ENCODE measurements at regions not wholly inside any gene's neighbourhood (a gene's known extent, or its start where the extent isn't known, plus 50 kb on each side); places are given as distances from the start of the nearest gene placed in this dataset.

DNA sequence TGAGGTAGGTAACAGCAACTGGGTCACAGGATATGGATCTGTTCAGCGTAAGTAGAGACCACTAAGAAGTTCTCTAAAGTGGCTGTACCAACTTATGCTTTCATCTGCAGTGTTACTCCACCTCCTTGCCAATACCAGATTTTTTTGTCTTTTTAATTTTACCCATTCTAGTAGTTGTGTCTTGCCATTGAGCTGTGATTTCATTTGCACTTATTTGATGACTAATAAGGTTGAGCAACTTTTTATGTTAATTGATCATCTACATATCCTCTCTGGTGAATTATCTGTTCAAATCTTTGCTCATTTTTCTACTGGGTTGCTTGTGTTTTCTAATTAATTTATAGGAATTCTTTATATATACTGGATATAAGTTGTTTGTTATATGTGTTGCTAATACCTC lies 82.9 kb downstream of the OGFRL1 start:
- 0 out of 2 replicates have a peak, but pooled peaks cover 3% of the 10 kb centered on the region for H3K27me3 ChIP-seq (ENCODE audit: low read depth, low read length)
- no peaks in the 10 kb centered on the region for H4K20me1 ChIP-seq (ENCODE audit: insufficient read depth, low read length)
- peaks cover 15% of the 10 kb centered on the region for H3K4me1 ChIP-seq (ENCODE audit: low read length)
- H3K9me3 ChIP-seq (ENCODE audit: insufficient read depth, low read length), result no peaks in the 10 kb centered on the region
- H3K9ac ChIP-seq (ENCODE audit: low read length), result no peak overlapping the region
- H3K4me2 ChIP-seq (ENCODE audit: low read length), result no peak overlapping the region
- no peaks in the 10 kb centered on the region for H3K36me3 ChIP-seq (replicated peaks; ENCODE audit: low read depth, low read length)
- no peak overlapping the region for H3K27ac ChIP-seq (ENCODE audit: low read length)
- no peak for TF ChIP-seq EZH2phosphoT487 (IDR thresholded peaks at IDR 0.05; ENCODE audit: low read depth)
- TF ChIP-seq, protein P1, sequence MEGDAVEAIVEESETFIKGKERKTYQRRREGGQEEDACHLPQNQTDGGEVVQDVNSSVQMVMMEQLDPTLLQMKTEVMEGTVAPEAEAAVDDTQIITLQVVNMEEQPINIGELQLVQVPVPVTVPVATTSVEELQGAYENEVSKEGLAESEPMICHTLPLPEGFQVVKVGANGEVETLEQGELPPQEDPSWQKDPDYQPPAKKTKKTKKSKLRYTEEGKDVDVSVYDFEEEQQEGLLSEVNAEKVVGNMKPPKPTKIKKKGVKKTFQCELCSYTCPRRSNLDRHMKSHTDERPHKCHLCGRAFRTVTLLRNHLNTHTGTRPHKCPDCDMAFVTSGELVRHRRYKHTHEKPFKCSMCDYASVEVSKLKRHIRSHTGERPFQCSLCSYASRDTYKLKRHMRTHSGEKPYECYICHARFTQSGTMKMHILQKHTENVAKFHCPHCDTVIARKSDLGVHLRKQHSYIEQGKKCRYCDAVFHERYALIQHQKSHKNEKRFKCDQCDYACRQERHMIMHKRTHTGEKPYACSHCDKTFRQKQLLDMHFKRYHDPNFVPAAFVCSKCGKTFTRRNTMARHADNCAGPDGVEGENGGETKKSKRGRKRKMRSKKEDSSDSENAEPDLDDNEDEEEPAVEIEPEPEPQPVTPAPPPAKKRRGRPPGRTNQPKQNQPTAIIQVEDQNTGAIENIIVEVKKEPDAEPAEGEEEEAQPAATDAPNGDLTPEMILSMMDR (IDR thresholded peaks at IDR 0.05; ENCODE audit: low read depth, low read length), result no peak
- no peak overlapping the region for H3K4me3 ChIP-seq (ENCODE audit: low read length)
- H3K79me2 ChIP-seq (ENCODE audit: low read length), result no peaks in the 10 kb centered on the region
- no peak overlapping the region for H2AFZ ChIP-seq (ENCODE audit: low read depth, low read length)

DNA sequence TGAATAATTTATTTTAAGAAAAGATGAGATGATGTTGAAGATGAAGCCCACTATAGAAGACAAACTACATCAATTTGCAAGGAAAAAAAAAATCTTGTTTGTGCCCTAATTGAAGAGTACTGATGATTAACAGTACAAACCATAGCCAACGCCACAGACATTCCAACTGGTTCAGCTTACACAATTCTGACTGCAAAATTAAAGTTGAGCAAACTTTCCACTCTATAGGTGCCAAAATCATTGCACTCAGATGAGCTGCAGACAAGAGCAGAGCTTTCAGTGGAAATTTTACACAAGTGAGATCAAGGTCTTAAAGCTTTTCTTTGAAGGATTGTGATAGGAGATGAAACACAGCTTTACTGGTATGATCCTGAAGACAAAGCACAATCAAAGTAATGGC lies 85.3 kb downstream of the OGFRL1 start:
- no peak overlapping the region for H3K9ac ChIP-seq (ENCODE audit: low read length)
- no peaks in the 10 kb centered on the region for H3K36me3 ChIP-seq (replicated peaks; ENCODE audit: low read depth, low read length)
- H3K27ac ChIP-seq (ENCODE audit: low read length), result no peak overlapping the region
- H3K4me1 ChIP-seq (ENCODE audit: low read length), result no peaks in the 10 kb centered on the region
- no peak overlapping the region for H3K4me3 ChIP-seq (ENCODE audit: low read length)
- TF ChIP-seq EZH2phosphoT487 (IDR thresholded peaks at IDR 0.05; ENCODE audit: low read depth), result no peak
- TF ChIP-seq, protein P1 (IDR thresholded peaks at IDR 0.05; ENCODE audit: low read depth, low read length), result no peak
- no peak overlapping the region for H2AFZ ChIP-seq (ENCODE audit: low read depth, low read length)
- H4K20me1 ChIP-seq (ENCODE audit: insufficient read depth, low read length), result no peaks in the 10 kb centered on the region
- H3K79me2 ChIP-seq (ENCODE audit: low read length), result no peaks in the 10 kb centered on the region
- no peaks in the 10 kb centered on the region for H3K9me3 ChIP-seq (ENCODE audit: insufficient read depth, low read length)
- 0 out of 2 replicates have a peak, but pooled peaks cover 3% of the 10 kb centered on the region for H3K27me3 ChIP-seq (ENCODE audit: low read depth, low read length)
- H3K4me2 ChIP-seq (ENCODE audit: low read length), result no peak overlapping the region

DNA sequence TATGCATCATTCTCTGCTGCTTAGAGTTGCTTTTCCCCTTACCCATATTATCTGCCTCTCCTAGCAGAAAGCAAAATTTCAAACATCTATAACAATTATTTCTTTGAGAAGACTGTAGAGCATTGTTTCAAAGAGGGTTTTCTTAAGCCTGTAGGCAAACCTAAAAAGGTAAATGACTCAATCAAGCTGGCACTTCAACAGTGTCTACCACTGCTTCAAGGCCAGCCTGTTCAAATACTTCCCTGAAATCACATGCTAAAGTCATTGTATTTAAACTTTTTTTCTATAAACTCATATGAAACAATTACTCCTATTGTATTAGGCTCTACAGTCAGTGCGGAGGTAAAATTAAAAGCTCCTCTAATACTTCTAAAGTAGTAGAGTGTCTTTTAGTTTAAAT lies 87.1 kb downstream of the OGFRL1 start:
- Histone ChIP-seq H4K20me1 (ENCODE audit: insufficient read depth, low read length) (no peaks in the 10 kb centered on the region), H3K36me3 (replicated peaks; ENCODE audit: low read depth, low read length) (no peaks in the 10 kb centered on the region), H3K9ac (ENCODE audit: low read length) (no peak overlapping the region), H3K9me3 (ENCODE audit: insufficient read depth, low read length) (no peaks in the 10 kb centered on the region), H2AFZ (ENCODE audit: low read depth, low read length) (no peak overlapping the region), H3K4me3 (ENCODE audit: low read length) (no peak overlapping the region), H3K79me2 (ENCODE audit: low read length) (no peaks in the 10 kb centered on the region), H3K4me2 (ENCODE audit: low read length) (no peak overlapping the region), H3K27ac (ENCODE audit: low read length) (no peak overlapping the region), H3K4me1 (ENCODE audit: low read length) (no peaks in the 10 kb centered on the region), H3K27me3 (ENCODE audit: low read depth, low read length) (0 out of 2 replicates have a peak, but pooled peaks cover 3% of the 10 kb centered on the region)
- no peak for TF ChIP-seq EZH2phosphoT487 (IDR thresholded peaks at IDR 0.05; ENCODE audit: low read depth)
- TF ChIP-seq, protein P1 (IDR thresholded peaks at IDR 0.05; ENCODE audit: low read depth, low read length), result no peak

DNA sequence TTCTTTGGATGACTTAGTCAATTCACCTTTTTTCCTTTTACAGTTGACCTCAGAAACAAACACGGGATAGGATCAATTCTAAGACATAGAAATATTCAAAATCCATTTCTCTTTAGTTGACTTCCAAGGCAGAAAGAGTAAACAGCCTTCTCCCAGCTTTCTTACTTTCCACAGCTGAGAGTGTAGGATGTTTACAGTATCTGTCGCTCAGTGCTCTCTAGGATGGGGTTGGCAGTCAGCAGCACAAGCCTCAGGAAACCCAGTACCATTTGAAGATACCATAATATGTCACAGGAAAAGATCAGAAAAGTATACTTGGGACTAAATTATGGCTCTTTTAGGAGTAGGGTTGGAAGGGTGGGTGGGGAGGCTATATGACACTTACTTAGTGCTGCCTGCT lies 88.2 kb downstream of the OGFRL1 start:
- H4K20me1 ChIP-seq (ENCODE audit: insufficient read depth, low read length), result no peaks in the 10 kb centered on the region
- H2AFZ ChIP-seq (ENCODE audit: low read depth, low read length), result no peak overlapping the region
- no peak overlapping the region for H3K4me3 ChIP-seq (ENCODE audit: low read length)
- H3K9ac ChIP-seq (ENCODE audit: low read length), result no peak overlapping the region
- TF ChIP-seq, protein P1 (IDR thresholded peaks at IDR 0.05; ENCODE audit: low read depth, low read length), result no peak
- TF ChIP-seq EZH2phosphoT487 (IDR thresholded peaks at IDR 0.05; ENCODE audit: low read depth), result no peak
- H3K4me2 ChIP-seq (ENCODE audit: low read length), result no peak overlapping the region
- 0 out of 2 replicates have a peak, but pooled peaks cover 3% of the 10 kb centered on the region for H3K27me3 ChIP-seq (ENCODE audit: low read depth, low read length)
- H3K4me1 ChIP-seq (ENCODE audit: low read length), result no peaks in the 10 kb centered on the region
- H3K36me3 ChIP-seq (replicated peaks; ENCODE audit: low read depth, low read length), result no peaks in the 10 kb centered on the region
- H3K27ac ChIP-seq (ENCODE audit: low read length), result no peak overlapping the region
- H3K9me3 ChIP-seq (ENCODE audit: insufficient read depth, low read length), result no peaks in the 10 kb centered on the region
- H3K79me2 ChIP-seq (ENCODE audit: low read length), result no peaks in the 10 kb centered on the region
